Omental fat pad (tissue), 3 donors: ENCODE measurements at regions not wholly inside any gene's neighbourhood (a gene's known extent, or its start where the extent isn't known, plus 50 kb on each side); places are given as distances from the start of the nearest gene placed in this dataset.
A peak's percentile ranks its signal among the peaks of the same experiment; 100 is the strongest.

ENCODE experiments used
- ATAC-seq: fragments of 150-250 bp; one replicate; pipeline ENCODE4 v1.9.1; 2016; ENCODE audit warnings: mild to moderate bottlenecking, moderate library complexity; ENCODE audit not compliant: low FRiP score
- DNase-seq: peaks from one replicate; pipeline ENCODE4 v3.0.0-alpha.2; 2019; ENCODE audit warnings: low spot score
- TF ChIP-seq, protein P1 (sequence below), 3 donors: fragments of 450-650 bp; IDR thresholded peaks; one replicate each; pipeline ENCODE4 v1.5.1; 2016 to 2017; ENCODE audit warnings: antibody characterized with exemption in 3 of 3, mild to moderate bottlenecking in 3 of 3, moderate library complexity in 2 of 3

DNA sequence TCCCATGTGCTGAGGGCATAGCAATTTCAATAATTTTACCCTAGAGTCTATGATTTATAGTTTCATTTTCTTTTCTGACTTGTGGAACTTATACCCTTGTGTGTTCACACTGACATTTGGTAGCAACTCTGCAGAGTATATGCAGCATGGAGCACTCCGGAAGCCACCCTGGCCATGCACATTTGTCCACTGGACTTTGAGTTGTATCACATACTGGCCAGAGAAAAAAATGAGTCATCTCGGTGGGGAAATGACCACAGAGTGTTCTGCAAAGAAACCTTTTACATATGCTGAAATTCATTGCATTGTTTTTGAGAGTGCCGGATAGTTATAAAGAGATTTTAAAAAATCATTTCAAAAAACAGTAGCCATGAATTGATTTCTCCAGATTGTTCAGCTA lies 164.8 kb upstream of the COBL start:
- ATAC-seq, result no peak
- DNase-seq, result no peak

DNA sequence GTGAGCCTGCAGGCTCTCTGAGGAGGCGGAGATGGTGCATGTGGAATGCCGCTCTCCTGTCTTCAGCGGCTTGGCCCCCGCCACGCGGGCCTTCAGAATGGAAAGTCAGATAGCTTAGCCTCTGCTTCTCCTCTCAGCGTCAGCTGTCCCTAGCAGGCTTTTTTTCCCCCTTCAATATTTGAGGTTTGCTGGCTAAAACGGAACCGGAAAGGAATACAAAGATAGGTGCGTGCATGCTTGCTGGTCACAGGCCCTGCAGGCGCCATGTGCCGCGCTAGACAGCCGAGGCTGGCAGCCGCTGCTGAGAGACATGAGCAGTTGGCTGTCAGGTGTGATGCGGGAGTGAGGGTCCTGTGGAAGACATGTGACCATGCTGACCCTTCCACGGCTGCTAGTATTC lies 161.2 kb upstream of the COBL start:
- TF ChIP-seq, protein P1, sequence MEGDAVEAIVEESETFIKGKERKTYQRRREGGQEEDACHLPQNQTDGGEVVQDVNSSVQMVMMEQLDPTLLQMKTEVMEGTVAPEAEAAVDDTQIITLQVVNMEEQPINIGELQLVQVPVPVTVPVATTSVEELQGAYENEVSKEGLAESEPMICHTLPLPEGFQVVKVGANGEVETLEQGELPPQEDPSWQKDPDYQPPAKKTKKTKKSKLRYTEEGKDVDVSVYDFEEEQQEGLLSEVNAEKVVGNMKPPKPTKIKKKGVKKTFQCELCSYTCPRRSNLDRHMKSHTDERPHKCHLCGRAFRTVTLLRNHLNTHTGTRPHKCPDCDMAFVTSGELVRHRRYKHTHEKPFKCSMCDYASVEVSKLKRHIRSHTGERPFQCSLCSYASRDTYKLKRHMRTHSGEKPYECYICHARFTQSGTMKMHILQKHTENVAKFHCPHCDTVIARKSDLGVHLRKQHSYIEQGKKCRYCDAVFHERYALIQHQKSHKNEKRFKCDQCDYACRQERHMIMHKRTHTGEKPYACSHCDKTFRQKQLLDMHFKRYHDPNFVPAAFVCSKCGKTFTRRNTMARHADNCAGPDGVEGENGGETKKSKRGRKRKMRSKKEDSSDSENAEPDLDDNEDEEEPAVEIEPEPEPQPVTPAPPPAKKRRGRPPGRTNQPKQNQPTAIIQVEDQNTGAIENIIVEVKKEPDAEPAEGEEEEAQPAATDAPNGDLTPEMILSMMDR (IDR thresholded peaks at IDR 0.05), result no peak
- DNase-seq, result no peak
- no peak for ATAC-seq

More for the DNA sequence above, 164.8 kb upstream of the COBL start:
- TF ChIP-seq, protein P1 (IDR thresholded peaks at IDR 0.05), result no peak

DNA sequence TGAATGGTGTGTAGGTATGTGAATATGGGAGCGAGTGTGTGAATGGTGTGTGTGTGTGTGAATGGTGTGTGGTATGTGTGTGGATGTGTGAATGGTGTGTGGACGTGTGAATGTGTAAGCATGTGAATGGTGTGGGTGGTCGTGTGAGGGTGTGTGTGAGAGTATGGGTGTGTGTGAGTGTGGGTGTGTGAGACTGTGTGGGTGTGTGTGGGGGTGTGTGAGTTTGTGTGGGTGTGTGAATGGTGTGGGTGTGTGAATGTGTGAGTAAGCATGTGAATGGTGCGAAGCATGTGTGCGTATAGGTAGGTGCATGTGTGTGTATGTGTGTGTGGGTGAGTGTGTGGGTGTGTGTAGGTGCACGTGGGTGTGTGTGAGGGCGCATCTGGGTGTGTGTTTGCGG lies 160.7 kb upstream of the COBL start:
- DNase-seq, result no peak
- no peak for ATAC-seq
- TF ChIP-seq, protein P1 (IDR thresholded peaks at IDR 0.05), result no peak

DNA sequence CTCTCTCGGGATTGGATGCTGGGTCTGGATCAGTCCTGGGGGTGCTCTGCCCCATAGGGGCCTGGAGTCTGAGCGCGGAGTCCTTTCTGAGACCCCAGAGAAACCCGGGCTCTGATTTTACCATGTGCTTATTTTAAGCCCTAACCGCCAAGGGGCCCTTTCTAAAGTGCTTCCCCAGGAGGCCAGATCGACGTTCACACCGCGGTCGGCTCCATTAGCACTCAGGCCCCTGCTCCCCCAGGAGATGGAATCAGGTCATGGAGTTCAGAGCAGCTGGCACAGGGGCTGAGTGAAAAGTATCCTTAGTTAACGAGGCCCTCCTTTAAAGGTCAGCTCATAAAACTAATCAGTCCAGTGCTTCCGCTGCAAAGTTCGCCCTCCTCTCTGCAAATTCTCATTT lies 159.4 kb upstream of the COBL start:
- TF ChIP-seq, protein P1 (IDR thresholded peaks at IDR 0.05), result no peak
- ATAC-seq (no peak), DNase-seq (no peak)

DNA sequence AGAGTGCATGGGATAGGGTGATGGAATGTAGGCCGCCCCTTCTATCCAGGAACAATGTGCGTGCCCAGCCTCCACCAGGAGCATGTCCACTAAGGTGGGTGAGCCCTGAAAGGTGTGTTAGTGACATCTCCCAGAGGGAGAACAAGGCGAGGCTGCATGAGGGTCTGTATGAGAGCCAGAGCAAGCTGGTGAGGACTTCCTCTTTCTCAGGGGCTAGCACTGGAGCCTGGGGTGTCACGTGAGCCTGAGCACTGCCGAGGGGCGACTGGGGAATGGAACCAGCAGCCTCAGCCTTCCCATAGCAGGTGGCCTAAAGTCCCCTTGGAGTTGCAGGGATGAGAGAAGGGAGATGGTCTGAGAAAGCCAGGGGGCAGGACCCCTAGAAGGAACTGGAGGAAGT lies 156.3 kb upstream of the COBL start:
- no peak for DNase-seq
- ATAC-seq, result no peak
- TF ChIP-seq, protein P1 (IDR thresholded peaks at IDR 0.05), result no peak

DNA sequence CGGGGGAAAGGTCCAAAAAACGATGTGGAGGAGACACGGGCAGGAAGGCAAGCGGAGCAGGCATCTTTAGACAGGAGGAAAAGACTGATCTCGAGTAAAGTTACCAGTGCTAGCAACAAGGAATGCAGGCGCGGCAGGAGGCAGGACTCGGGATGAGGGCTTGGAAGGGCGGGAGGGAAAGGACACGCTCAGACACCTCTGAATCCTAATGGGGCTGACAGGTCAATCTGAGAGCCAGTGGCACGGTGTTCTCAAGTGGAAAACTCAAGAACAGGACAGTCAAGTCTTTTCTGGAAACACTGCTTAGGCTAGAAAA lies 155.3 kb upstream of the COBL start:
- DNase-seq (no peak), ATAC-seq (no peak)
- TF ChIP-seq, protein P1 (IDR thresholded peaks at IDR 0.05), result no peak

DNA sequence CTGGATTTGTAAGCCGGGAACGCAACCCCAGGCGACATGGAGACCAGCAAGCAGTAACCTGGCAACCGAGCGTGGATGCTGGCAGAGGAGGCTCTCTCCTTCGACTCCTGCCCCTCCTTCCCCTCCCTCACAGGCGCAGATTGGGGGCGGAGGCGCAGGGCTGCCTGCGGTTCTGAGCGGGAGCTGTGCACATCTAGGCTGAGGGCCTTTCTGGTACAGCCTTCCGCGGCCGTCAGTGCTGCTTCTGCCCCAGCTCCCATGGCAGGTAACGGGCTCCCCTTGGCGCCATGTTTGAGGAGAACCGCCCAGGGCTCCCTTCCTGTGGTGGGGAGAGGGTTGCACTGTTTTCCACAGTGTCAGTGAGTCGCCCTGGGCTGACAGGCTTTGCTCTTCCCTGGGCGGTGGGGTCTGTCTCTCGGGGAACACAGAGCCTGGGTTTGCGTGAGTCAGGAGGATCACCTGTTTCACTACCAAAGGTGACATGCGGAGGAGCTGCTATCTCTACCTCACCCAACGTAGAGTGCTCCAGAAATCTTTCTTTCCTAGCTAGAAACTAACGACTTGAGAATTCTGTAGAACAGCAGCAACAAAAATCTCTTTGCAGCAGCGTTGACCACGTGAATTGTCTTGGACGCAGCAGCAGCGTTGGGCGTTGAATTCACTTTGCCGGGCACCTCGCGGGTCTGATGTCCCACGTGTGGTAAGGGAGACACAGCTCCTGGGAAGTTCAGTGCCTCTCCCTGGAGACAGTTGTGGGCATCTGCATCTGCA lies 154.8 kb upstream of the COBL start:
- ATAC-seq (peak; percentile 26), DNase-seq (no peak)
- TF ChIP-seq, protein P1 (IDR thresholded peaks at IDR 0.05), result no peak
